GM19043 (cell line): ENCODE measurements at regions not wholly inside any gene's neighbourhood (a gene's known extent, or its start where the extent isn't known, plus 50 kb on each side); places are given as distances from the start of the nearest gene placed in this dataset.

ENCODE experiments used
- ATAC-seq: cut with Tn5 transposase; IDR thresholded peaks from one replicate; pipeline ENCODE4 v1.9.1; 2021; ENCODE audit warnings: low read depth; ENCODE audit not compliant: unreplicated experiment

DNA sequence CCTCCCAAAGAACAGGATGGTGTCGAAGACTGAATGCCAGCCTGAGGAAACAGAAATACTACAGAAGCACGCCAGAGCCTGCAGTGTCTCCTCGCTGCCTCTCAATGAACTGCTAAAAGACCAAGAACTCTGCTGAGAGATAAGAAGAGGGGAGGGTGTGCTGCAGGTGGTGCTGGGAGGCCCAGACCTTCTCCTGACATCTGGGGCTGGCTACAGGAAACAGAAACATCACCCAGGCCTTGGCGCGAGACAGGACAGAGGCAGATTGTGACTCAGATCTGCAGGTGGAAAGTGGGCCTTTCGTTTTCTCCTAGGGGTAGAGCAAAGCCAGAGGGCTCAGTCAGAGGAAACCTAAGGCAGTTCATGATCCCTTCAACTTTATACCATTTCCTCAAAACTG is 250.3 kb upstream of the TCF4 start:
- no peak for ATAC-seq

DNA sequence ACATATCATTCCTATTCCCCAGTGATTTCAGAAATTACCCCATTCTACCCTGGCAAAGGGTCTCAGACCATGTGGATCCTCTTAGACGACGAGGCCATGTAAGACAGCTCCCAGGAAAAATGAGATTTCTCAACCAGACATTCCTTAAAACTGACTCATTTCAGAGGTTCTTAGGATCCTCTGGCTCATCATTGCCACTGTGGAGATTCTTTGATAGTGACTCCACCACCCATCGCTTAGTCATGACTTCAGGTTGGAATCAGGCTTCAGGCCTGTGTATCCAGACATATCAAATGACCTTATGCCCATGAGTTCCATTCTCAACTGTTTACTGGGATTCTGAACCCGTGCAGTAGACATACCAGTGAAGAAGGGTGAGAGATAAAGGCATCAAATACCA is 245.6 kb upstream of the TCF4 start:
- no peak for ATAC-seq

DNA sequence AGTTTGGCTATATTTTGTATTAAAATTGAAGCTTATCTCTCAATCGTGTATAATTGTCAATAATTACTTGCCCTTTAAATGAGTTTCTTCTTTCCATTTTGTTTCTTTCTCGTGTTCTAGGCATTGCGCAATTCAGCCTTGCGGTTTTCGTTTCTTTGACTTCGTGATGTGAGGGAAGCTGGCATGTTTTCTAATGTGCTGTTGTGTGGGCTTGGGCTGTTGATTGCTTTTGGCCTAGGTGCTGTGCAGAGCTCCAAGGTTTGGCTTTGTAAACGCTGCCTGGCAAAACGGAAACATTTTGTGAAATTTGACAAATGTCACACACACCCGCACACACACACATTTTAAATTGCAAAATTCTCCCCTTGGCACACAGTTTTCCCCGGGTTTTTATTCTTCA is 242.6 kb upstream of the TCF4 start:
- no peak for ATAC-seq

DNA sequence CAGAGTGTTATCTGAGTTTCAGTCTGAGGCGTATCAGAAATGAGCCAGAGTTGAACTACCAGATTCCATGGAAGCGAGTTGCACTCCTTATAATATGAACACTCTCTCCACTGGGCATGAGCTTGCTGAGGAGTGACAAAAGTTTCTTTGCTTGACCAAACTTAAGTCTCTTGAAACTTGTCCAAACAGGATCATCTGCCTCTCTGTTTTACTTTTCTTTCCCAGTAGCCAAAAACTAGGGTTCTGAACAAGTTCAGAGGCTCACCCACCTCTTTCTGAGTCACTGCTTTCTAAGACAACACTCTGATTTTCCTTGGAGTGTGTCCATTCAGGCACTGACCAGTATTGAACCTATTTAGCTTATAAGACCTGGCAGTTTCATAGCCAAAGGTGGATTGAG is 233.2 kb upstream of the TCF4 start:
- ATAC-seq: no peak

DNA sequence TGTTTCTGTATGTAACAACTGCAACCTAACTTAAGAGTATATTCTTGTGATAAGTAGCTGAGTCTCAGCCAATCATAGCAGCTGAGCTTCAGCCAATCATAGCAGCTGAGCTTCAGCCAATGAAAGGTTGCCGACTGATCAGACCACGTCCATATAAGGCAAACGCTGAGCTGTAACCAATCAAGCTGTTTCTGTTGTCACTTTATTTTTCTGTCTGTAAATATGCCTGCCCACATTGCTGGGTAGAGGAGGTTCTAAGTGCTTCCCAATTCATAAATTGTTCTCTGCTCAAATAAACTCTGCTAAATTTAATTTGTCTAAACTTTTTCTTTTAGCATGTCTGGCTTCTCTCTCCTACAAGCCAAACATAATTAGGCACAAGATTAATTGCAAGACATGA is 231.5 kb upstream of the TCF4 start:
- no peak for ATAC-seq

DNA sequence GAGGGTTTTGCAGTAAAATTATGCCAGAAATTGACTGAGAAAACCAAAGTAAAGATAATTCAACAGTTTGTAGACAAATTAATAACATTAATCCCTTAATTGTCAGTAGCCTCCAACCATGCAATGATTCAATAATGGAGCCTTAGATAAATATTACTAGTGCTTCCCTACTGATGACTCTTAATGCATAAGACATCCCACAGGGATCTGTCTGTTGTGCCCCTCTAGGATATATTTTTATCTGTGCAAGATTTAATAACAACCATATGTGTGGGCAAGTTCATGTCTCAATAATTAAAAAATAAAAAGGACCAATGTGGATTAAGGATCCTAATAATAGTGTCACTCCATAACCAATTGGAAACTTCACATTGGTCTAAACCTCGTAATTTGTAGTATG is 230.3 kb upstream of the TCF4 start:
- no peak for ATAC-seq

DNA sequence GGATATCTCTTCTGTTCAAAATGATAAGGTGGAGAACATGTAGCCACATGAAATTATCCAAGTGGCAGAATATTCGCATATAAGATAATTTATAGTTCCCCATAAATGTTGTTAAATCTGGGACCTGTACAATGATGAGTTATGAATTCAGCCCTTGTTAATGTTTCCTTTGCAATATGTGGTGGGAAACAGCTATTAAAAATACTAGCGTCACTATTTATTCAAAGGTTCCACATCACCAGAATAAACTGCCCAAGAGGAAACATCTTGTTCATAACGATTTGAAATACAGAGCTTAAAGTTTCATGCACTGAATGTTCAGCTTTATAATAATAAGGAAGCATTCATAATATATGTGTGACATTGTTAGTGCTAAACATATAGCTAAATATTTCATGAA is 223.9 kb upstream of the TCF4 start:
- ATAC-seq: no peak

DNA sequence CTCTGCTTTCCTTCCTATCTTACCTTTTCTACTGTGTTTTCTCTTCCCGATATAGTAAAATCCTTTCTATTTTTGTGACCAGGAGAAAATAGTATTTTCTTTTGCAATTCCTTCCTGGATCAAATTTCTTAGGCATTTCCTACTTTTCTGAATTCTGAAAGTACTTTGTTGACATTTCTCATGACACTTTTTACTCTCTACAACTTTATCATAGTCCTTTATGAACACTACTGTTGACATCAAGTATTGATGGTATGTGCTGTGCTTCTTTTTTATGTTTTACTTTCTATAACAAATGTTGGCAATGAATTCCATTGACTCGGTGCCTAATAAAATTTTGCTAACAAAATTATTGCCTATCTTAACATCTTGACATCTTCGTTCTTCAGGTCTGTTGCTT is 217.7 kb upstream of the TCF4 start:
- ATAC-seq: no peak

DNA sequence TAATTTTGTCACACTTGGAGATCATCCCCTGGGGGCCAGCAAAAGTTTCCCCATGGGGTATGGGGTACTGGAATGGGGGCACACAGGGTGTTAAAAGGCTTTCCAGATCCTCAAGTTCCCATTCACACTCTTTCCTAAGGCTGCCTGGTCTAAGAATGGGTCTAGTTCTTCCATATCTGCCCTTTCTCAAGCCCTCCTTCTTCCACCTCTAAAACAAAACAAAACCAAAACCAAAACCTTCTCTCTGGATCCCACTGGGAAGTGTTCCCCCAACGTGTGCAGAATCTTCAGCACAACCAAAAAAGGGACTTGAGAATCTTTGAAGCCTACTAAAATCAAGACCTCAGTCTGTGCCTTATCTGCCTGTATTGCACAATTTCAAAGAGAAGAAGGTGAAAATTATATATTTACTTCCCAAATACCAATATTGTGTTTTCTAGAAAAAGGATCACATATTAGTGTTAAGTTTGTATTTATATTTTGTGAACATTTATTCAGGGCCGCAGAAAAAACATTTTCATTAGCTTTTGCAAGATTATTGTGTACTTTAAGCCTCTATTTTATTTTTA is 207.2 kb upstream of the TCF4 start:
- no peak for ATAC-seq

DNA sequence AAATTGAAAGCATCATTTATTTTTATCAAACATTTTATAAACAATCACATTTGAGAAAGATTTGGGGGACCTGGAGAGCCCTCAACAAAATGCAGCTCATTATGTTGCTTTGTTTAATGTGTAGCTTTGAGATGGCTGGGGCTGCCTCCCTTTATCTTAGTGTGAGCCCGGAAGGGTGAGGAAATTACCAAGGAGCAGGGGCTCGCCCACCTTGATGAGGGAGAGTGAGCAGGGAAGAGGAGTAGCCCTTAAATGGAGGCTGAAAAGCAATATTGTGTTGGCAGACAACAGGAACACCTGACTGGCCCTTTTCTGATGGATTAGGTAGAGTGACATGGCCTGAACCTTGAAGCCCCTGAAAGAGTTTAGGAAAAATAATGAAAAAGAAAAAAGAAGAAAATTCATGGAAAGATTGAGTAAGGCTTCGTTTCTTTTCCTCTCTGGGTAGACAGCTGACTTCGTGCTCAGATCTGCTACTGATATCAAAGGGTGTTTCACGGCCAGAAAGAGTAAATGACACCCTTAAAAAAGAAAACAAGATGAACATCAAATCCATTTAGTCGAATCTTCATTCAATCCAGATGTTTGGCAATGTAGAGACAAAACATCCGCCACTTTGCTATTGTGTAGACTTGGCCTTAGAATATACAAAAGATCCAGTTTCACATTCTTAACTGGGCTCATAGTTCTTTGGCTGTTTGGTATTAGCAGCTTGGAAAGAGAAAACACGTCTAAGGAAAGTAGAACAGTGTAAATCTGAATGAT is 206.5 kb upstream of the TCF4 start:
- no peak for ATAC-seq

DNA sequence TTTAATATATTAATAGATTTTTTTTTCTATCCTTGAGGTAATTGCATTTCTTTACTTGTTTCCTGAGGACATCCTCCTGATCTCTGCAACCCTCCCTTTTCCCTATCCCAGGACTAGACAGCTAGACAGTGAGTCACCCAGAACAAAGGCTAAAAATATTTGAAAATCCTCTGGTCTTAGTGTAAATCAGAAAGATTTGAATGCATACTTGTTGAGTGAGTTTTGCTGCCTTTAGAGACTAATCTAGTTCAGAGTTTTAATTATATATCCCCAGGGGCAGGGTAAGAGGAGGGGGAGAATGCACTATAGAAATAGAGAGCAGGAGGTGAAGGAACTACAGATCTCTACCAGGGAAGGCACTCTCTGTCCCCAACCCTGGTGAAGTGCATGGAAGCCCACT is 202.3 kb upstream of the TCF4 start:
- no peak for ATAC-seq

DNA sequence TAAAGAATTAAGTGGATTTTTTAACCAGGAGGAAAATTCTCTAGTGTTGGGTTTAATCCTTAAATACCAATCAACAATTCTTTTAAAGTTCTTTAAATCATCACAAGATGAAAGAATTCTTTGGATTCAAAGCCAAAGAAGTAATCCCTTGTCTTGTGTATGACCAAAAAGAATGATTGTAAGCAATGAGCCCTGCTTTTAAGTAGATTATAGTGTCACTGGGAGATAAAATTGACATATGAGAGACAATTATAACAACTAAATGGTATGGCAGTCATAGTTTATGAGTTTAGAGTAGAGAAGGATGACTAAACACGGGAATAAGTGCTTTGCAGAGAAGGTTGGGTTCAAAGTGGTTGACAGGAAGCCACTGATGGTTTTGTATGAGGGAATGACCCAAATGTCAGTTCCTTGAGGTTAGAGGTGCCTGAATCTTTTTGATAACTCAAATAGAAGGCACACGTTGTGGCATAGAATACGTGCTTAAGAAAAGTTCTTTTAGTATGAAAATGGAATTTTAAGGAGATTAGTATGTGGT is 199.6 kb upstream of the TCF4 start:
- no peak for ATAC-seq

DNA sequence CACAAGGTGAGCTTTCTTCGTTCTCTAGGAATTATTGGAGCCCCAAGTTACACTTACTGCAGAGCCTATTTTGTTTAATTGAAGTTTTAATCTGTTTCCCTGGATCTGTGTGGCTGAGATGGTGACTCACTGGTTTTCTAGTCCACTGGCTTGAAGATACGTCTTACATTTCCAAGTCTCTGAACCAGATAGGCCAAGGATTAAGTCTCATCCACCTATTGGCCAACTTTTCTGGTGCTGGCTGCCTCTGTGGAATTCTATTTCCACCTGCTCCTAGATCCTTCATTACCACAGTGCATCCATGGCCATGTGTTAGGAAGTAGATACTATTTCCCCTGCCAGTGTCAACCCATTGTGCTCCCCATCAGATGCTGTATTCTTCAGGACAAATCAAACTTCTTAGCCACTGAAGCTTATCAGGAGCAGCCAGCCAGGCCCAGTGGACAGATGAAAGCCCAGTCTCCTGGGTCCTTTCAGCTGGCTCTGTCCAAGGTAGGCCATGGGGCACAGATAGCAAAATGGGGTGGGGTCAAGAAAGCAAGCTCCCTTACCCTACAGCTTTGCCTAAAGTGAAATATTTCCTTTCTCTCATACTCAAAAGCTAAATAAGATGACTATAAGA is 198.8 kb upstream of the TCF4 start:
- ATAC-seq: no peak

DNA sequence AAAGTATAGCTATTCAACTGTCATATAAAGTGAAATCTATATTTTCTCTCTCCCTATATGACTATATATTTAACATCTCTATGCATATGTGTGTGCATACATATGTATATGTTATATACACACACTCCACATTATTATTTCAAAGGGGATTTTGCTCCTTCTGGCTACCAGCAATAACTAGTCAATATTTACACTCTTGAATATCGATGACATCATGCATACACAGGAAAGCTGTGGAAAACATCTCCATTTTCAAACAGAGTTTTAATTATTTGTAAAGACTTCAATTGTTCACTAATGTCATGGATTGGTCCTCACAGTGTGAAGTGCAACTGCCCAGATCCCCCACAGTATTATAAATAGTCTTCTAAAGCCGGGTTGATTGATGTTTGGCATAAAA is 195.9 kb upstream of the TCF4 start:
- ATAC-seq: no peak

DNA sequence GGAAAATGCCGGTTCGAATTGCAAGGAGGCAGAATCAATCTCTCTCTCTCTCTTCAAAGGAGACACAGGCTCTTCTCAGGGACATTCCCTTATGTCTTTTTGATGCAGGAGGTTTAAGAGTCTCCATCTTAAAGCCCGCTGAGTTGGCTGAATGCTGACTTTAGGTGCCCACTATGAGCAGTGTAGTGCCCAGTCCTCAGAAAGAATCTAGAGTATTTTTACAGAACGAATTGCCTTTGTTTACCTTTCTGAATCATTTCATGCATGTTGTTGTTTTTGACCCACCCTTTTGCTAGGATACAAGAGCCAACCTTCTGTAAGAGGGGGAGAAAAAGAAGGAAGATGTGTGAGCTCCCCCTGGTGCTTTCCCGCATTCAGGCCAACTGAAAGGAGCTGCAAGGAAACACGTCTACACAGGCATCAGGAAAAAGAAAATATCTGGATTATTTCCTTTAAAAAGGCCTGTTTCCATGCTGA is 193.5 kb upstream of the TCF4 start:
- no peak for ATAC-seq

DNA sequence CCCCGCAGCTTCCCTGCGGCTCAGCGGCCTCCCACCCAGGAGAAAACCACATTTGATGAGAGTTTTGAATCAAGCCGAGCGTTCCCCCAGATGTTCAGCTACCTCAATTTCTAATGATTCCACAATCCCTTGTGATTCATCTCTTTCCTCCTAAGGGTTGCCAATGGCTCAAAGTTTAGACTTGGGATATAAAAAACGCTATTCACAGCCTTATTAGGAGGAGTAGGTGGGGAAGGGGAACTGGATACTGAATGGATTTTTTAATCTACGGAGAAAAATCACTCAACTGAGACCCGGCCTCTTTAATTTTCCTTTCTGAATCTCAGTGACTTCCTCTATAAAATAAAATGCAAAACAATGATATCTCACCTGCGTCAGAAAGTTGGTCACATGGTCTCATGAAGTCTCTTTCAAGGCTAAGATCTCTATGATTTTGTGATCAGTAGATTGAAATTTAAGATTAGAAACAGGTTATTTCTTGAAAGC is 192.6 kb upstream of the TCF4 start:
- no peak for ATAC-seq

DNA sequence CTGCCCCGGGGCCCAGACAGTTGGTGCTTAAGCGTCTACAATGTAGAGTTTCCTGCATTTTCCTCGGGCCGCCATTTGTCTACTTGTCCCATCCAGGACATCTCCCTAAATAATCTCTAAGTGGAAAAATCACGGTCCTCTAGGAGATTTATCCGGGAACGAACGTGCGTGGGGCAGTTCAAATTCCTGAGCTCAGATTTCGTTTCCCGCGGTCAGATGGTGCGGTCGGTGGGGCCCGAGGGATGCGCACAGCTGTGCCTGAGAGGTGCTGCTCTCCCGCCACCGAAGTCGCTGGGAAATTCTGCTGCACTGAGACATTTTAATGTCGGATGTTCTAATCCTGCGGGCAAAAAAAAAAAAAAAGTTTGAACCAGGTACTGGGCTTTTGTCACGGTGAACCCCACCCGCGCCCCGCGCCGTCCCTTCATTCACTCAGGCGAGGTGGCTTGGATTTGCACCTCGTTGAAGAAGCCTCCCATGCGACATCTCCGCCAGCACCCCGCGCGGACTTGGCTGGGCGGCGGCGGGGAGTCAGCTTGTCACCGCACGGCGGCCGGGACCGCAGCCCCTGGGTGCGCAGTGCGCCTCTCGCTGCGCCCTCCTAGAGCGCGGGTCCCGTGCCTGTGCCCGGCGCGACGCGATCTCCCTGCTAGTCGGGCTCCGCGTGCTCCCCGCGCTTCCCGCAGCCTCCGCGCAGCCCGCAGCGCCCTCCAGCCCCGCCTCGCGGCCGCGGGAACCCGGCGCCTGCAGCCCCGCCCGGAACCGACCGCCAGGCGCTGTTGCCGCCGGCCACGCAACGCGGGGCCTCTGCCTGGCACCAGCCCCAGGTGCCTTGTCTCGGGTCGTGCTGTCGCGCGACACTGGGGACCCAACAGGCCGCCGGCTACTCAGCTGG is 191.9 kb upstream of the TCF4 start:
- no peak for ATAC-seq

DNA sequence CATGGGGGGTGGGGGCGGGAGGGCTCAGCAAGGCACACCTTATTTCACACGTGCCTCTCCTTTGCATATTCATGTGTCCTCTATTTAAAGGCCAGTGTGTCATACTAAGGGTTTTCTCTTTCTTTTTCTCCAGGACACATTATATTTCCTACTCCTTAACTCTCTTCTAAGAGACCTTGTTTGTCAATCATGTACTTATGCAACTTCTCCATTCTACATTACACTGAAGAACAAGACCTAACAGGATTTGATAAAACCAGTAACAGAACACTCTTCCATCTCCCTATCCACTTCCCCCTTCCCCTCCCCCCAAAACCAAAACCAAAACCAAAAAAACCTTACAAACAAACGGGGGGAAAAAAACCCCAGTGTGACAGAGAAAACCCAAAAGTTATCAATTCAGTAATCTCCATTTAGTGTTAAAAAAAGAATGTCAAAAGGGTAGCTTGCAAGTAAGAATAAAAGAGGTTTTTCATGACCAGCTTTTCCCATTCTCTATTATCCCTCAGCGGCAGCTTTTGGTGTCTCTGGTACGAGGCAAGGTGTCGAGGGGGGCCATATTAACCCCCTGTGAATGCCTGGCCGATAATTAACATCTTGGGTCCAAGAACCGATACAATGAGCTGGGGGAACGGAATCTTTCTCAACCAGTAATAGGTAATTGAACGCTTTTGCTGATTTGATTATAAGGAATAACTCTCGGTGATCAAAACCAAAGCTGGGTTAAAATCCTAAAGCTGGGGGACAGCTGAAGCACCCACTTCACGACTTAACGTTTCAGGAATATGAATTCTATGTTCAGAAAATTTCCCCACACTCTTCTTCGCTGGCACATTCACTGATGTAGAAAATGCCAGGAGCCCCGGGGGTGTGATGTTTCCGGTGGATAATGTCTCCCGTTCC is 191.0 kb upstream of the TCF4 start:
- ATAC-seq: no peak

DNA sequence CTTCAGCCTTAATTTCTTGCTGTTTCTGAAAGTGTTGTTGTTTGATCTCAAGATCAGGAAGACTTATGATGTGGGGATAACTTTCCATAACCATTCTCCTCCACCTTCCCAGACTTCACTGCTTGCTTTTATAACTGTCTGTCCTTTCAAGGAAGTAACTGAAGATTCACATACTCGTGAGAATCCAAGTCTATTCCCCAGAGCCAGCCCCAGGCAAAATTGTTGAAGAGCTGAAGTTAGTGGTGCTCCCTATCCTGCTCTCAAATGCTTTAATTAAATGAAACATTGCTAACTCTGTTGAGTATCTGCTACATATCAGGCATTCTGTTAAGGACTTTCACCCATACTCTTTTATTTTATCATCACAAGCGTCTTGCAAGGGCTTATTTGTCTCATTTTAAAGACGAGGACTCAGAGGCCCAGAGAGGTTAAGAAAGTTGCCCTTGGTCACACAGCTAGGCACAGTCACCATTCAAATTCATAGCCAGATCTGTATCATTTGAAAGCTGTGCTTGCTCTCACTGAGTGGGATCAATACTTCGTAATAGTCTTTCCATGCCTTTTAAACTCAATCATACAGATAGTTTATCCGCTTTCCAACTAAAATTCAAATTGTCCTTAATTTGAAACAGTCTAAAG is 189.8 kb upstream of the TCF4 start:
- no peak for ATAC-seq
